GM23248 (cell line): ENCODE measurements at regions not wholly inside any gene's neighbourhood (a gene's known extent, or its start where the extent isn't known, plus 50 kb on each side); places are given as distances from the start of the nearest gene placed in this dataset.
"Not testable (repeated sequence)": the region's sequence is repeated elsewhere in the genome, so short reads cannot be mapped to it uniquely, and the experiment has no call there.

Source experiments
- DNase-seq: peaks from one replicate; pipeline ENCODE4 v3.0.0-alpha.2; 2015
- H2AFZ ChIP-seq: fragments of 200-600 bp; sonication (generic); 2 replicates; pipeline ENCODE4 v1.6.1; 2016; ENCODE audit warnings: antibody characterized with exemption
- H3F3A ChIP-seq: fragments of 200-600 bp; sonication (generic); 2 replicates; pipeline ENCODE4 v1.6.1; 2016; ENCODE audit warnings: mild to moderate bottlenecking, antibody characterized with exemption, mixed run types; ENCODE audit not compliant: insufficient read depth
- H3K27ac ChIP-seq: fragments of 200-600 bp; sonication (generic); 2 replicates; pipeline ENCODE4 v1.5.1; 2016; ENCODE audit warnings: mild to moderate bottlenecking
- H3K27me3 ChIP-seq: fragments of 200-600 bp; sonication (generic); replicated peaks from 2 replicates; pipeline ENCODE4 v1.6.1; 2016; ENCODE audit warnings: mild to moderate bottlenecking; ENCODE audit not compliant: insufficient read depth
- H3K36me3 ChIP-seq: fragments of 200-600 bp; sonication (generic); 2 replicates; pipeline ENCODE4 v1.6.1; 2016; ENCODE audit warnings: low read depth, mild to moderate bottlenecking
- H3K4me1 ChIP-seq: fragments of 200-600 bp; sonication (generic); 2 replicates; pipeline ENCODE4 v1.6.1; 2016; ENCODE audit warnings: mild to moderate bottlenecking; ENCODE audit not compliant: insufficient read depth
- H3K4me2 ChIP-seq: fragments of 200-600 bp; sonication (generic); one replicate; pipeline ENCODE4 v1.6.1; 2016; ENCODE audit warnings: mild to moderate bottlenecking; ENCODE audit not compliant: unreplicated experiment
- H3K4me3 ChIP-seq: fragments of 200-600 bp; sonication (generic); 2 replicates; pipeline ENCODE4 v1.5.1; 2016; ENCODE audit warnings: mild to moderate bottlenecking
- H3K79me2 ChIP-seq: fragments of 200-600 bp; sonication (generic); 2 replicates; pipeline ENCODE4 v1.6.1; 2016; ENCODE audit warnings: mild to moderate bottlenecking; ENCODE audit not compliant: insufficient read depth
- H3K9ac ChIP-seq: fragments of 200-600 bp; sonication (generic); 2 replicates; pipeline ENCODE4 v1.6.1; 2016; ENCODE audit warnings: mild to moderate bottlenecking
- H3K9me2 ChIP-seq: fragments of 200-600 bp; sonication (generic); 2 replicates; pipeline ENCODE4 v1.6.1; 2016; ENCODE audit warnings: mixed run types, mild to moderate bottlenecking, moderate library complexity; ENCODE audit not compliant: insufficient read depth
- H3K9me3 ChIP-seq: fragments of 200-600 bp; sonication (generic); one replicate; pipeline ENCODE4 v1.6.1; 2017; ENCODE audit warnings: low read depth
- H4K20me1 ChIP-seq: fragments of 200-600 bp; sonication (generic); 2 replicates; pipeline ENCODE4 v1.6.0; 2016; ENCODE audit not compliant: insufficient read depth
- EZH2 ChIP-seq: fragments of 200-600 bp; sonication (generic); IDR thresholded peaks from 2 replicates; pipeline ENCODE4 v1.6.1; 2018; ENCODE audit warnings: antibody characterized with exemption, mild to moderate bottlenecking; ENCODE audit not compliant: insufficient read depth, poor library complexity, severe bottlenecking
- EZH2phosphoT487 ChIP-seq: fragments of 200-600 bp; sonication (generic); IDR thresholded peaks from 2 replicates; pipeline ENCODE4 v1.6.1; 2018; ENCODE audit warnings: antibody characterized with exemption, moderate library complexity, mild to moderate bottlenecking, low read depth; ENCODE audit not compliant: insufficient read depth
- WGBS, 2 experiments: methylation state at CpG; one replicate each; pipeline ENCODE4 v1.1.6; 2015 to 2017; ENCODE audit warnings: low lambda C conversion rate in 2 of 2, low coverage in 1 of 2; ENCODE audit errors: missing lambda C conversion rate in 2 of 2; 5-methylcytosine and 5-hydroxymethylcytosine counted together
- in situ Hi-C: fragments of 300-500 bp; cut with MboI; formaldehyde crosslinking; loops from 2 replicates; pipeline ENCODE4 v1.15.0; 2020

DNA sequence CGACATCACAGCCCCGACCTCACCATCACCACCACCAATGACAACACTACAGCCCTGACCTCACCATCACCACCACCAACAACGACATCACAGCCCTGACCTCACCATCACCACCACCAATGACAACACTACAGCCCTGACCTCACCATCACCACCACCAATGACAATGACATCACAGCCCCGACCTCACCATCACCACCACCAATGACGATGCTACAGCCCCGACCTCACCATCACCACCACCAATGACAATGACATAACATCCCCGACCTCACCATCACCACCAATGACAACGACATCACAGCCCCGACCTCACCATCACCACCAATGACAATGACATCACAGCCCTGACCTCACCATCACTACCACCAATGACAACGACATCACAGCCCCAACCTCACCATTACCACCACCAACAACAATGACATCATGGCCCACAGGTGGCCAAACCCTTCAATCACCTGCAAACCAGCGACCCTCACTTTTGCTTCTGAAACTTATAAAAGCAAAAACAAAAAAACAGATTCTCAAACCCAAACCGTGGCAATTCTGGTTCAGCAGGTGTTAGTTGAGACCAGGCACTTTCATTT, 70.7 kb upstream of the TMEM18 start:
- H3K4me3 ChIP-seq = no peak overlapping the region
- no peaks in the 10 kb centered on the region for H3K36me3 ChIP-seq
- TF ChIP-seq EZH2phosphoT487 (no peak), EZH2 (no peak)
- H3K4me1 ChIP-seq = no peaks in the 10 kb centered on the region
- H3K27ac ChIP-seq = no peak overlapping the region
- H4K20me1 ChIP-seq = no peaks in the 10 kb centered on the region
- no peaks in the 10 kb centered on the region for H3F3A ChIP-seq
- H3K9me3 ChIP-seq = no peaks in the 10 kb centered on the region
- H3K9me2 ChIP-seq = no peaks in the 10 kb centered on the region
- 51 to 69% methylated on average over 10 to 12 of the region's 12 CpGs for WGBS, 2 experiments
- no peaks in the 10 kb centered on the region for H3K79me2 ChIP-seq
- in situ Hi-C loops = no loop called here
- no peak overlapping the region for H3K4me2 ChIP-seq
- H3K27me3 ChIP-seq = no peaks in the 10 kb centered on the region
- no peak for DNase-seq
- no peak overlapping the region for H2AFZ ChIP-seq
- no peak overlapping the region for H3K9ac ChIP-seq

DNA sequence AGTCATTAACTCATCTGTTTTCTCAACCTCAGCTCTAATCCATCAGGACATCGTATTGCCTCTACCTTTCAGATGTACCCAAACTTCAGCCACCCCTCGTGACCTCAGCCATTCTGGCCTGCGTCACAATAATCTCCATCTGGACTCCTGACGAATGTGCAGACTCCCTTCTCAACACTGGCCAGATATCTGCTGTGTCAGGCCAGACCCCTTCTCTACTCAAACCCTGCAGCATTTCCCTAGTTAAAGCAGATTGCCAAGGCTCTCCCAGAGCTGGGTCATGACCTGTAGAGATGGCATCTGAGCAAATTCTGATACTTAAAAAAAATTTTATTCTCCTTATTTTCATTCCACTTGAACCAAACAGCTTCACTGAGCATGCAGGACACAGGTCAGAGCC, 69.5 kb upstream of the TMEM18 start:
- TF ChIP-seq EZH2phosphoT487 (no peak), EZH2 (no peak)
- Histone ChIP-seq H3K4me2 (no peak overlapping the region), H2AFZ (no peak overlapping the region), H3K27ac (no peak overlapping the region), H3K9ac (no peak overlapping the region), H3K9me3 (no peaks in the 10 kb centered on the region), H3K4me3 (no peak overlapping the region), H3F3A (no peaks in the 10 kb centered on the region), H3K4me1 (no peaks in the 10 kb centered on the region), H3K79me2 (no peaks in the 10 kb centered on the region), H3K9me2 (no peaks in the 10 kb centered on the region), H4K20me1 (no peaks in the 10 kb centered on the region), H3K27me3 (no peaks in the 10 kb centered on the region), H3K36me3 (no peaks in the 10 kb centered on the region)
- DNase-seq = no peak
- in situ Hi-C loops = no loop called here
- 27 to 28% methylated on average over 4 of the region's 4 CpGs for WGBS, 2 experiments

DNA sequence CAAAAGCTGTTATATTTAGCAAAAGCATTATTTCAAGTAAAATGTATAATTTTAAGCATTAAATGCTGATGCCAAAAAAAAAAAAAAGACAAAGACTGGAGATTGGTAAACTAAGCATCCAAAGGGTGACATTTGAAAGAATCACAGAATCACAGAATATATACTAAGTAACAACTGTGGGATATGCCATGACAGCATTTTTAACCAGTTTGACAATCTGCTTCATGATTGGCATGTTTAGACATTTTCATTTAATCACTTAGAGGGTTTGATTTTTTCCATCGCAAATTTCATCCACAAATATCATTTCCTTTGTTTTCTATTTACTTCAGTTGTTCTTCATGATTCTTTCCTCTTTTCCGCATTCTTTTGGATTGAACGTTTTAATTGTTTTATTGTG, 66.9 kb upstream of the TMEM18 start:
- no peak overlapping the region for H2AFZ ChIP-seq
- H3K4me2 ChIP-seq = no peak overlapping the region
- no peak for TF ChIP-seq EZH2phosphoT487
- TF ChIP-seq EZH2 = no peak
- no peak overlapping the region for H3K27ac ChIP-seq
- H3K79me2 ChIP-seq = no peaks in the 10 kb centered on the region
- H3K9me3 ChIP-seq = no peaks in the 10 kb centered on the region
- H3K9me2 ChIP-seq = no peaks in the 10 kb centered on the region
- 43% methylated on average over 3 of the region's 3 CpGs for WGBS, 2 experiments
- no peaks in the 10 kb centered on the region for H3K27me3 ChIP-seq
- no peak for DNase-seq
- no peaks in the 10 kb centered on the region for H3K36me3 ChIP-seq
- H3F3A ChIP-seq = peaks cover 7% of the 10 kb centered on the region; the same call in 1 of the 2 replicates
- in situ Hi-C loops = no loop called here
- H4K20me1 ChIP-seq = no peaks in the 10 kb centered on the region
- peaks cover 4% of the 10 kb centered on the region; the same call in 1 of the 2 replicates for H3K4me1 ChIP-seq
- H3K4me3 ChIP-seq = no peak overlapping the region
- H3K9ac ChIP-seq = no peak overlapping the region

DNA sequence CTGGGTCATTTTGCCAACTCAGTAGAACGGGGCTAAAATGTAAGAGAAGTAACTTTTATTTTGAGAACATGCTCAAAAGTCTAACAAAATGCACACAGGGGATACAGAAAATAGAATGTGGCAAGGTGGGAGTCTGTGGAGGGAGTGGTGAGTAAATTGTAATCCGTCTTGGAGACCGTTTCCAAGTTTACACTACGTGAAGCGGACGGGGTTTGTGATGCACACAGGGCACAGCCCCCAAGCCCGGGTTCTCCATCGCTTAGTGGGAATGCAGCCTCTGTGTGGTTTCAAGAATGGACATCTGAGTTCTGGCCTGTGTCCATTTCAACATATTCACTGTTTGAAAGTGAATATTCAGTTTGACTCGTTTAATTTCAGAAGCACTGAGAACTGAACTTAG, 65.0 kb upstream of the TMEM18 start:
- Histone ChIP-seq H3K9ac (no peak overlapping the region), H3K9me3 (no peaks in the 10 kb centered on the region), H3K4me1 (peaks cover 4% of the 10 kb centered on the region; the same call in 1 of the 2 replicates), H3K27ac (no peak overlapping the region), H2AFZ (no peak overlapping the region), H3K9me2 (no peaks in the 10 kb centered on the region), H3K4me3 (no peak overlapping the region), H3K27me3 (no peaks in the 10 kb centered on the region), H3K36me3 (no peaks in the 10 kb centered on the region), H3K4me2 (no peak overlapping the region), H4K20me1 (no peaks in the 10 kb centered on the region), H3F3A (peaks cover 7% of the 10 kb centered on the region; the same call in 1 of the 2 replicates), H3K79me2 (no peaks in the 10 kb centered on the region)
- DNase-seq = no peak
- WGBS, 2 experiments = 69 to 71% methylated on average over 9 of the region's 9 CpGs
- in situ Hi-C loops = no loop called here
- no peak for TF ChIP-seq EZH2
- no peak for TF ChIP-seq EZH2phosphoT487

DNA sequence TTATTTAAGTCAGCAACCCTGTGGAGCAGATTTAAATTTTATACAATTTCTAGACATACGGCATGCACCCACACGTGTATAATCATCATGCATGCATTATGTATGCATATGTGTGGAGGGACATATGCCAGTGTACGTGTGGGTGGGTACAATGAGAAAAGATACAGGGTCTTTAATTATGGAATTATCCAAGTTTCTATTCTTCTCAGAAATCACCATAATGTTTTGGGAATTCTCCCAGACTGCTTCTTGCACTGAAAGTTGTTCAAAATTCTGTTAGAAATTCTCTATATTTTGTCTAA, 63.9 kb upstream of the TMEM18 start:
- Histone ChIP-seq H2AFZ (peak overlapping the region; percentile 89), H3K27me3 (no peaks in the 10 kb centered on the region), H3K4me2 (peak overlapping the region; percentile 88), H3F3A (peaks cover 7% of the 10 kb centered on the region; the same call in 1 of the 2 replicates), H3K27ac (no peak overlapping the region), H3K36me3 (no peaks in the 10 kb centered on the region), H3K9me2 (no peaks in the 10 kb centered on the region), H3K9me3 (no peaks in the 10 kb centered on the region), H3K4me1 (peaks cover 4% of the 10 kb centered on the region; the same call in 1 of the 2 replicates), H3K79me2 (no peaks in the 10 kb centered on the region), H3K9ac (peak overlapping the region; percentile 61; the same call in 1 of the 2 replicates), H3K4me3 (peak overlapping the region; percentile 69), H4K20me1 (no peaks in the 10 kb centered on the region)
- 19 to 20% methylated on average over 3 of the region's 3 CpGs for WGBS, 2 experiments
- in situ Hi-C loops = no loop called here
- DNase-seq = no peak
- TF ChIP-seq EZH2 (no peak), EZH2phosphoT487 (no peak)

DNA sequence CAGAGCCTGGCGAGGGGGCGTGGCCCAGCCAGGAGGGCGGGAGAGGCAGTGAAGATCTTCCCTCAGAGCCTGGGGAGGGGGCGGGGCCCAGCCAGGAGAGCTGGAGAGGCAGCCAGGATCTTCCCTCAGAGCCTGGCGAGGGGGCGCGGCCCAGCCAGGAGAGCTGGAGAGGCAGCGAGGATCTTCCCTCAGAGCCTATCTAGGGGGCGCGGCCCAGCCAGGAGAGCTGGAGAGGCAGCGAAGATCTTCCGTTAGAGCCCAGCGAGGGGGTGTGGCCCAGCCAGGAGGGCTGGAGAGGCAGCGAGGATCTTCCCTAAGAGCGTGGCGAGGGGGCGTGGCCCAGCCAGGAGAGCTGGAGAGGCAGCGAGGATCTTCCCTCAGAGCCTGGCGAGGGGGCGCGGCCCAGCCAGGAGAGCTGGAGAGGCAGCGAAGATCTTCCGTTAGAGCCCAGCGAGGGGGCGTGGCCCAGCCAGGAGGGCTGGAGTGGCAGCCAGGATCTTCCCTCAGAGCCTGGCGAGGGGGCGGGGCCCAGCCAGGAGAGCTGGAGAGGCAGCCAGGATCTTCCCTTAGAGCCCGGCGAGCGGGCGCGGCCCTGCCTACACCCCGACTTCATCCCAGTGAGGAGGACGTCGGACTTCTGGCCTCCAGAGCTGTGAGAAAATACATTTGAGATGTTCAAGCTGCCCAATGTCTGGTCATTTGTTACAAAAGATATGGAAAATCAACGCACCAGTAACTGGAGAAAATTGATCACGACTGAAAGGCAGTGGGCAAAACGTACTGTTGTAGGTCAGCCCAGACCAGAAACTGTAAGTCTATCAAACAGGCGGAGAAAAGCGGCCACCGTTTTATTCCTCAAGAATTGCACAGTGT, 63.4 kb upstream of the TMEM18 start:
- peak overlapping the region; percentile 61 for H3K9ac ChIP-seq
- H3K36me3 ChIP-seq, H3K9me2 ChIP-seq, H3K27me3 ChIP-seq, H3K9me3 ChIP-seq, H3K4me1 ChIP-seq, in situ Hi-C loops, H3K79me2 ChIP-seq, H4K20me1 ChIP-seq, H3F3A ChIP-seq: not testable (repeated sequence)
- peak overlapping the region; percentile 30 for H3K27ac ChIP-seq
- peak overlapping the region; percentile 88 for H3K4me2 ChIP-seq
- 4% methylated on average over 33 to 41 of the region's 41 CpGs for WGBS, 2 experiments
- peak overlapping the region; percentile 69 for H3K4me3 ChIP-seq
- peak; percentile 100 for DNase-seq
- peak overlapping the region; percentile 89 for H2AFZ ChIP-seq
